Neuronal stem cell (in vitro differentiated cells): ENCODE measurements at regions not wholly inside any gene's neighbourhood (a gene's known extent, or its start where the extent isn't known, plus 50 kb on each side); places are given as distances from the start of the nearest gene placed in this dataset.

Source experiments
- DNase-seq: peaks from one replicate; pipeline ENCODE4 v3.0.0-alpha.2; 2013; ENCODE audit warnings: low spot score
- H2AFZ ChIP-seq: one replicate; pipeline ENCODE4 v1.6.1; 2013; ENCODE audit warnings: mild to moderate bottlenecking, low read length, inconsistent platforms
- H2AK5ac ChIP-seq: 2 replicates; pipeline ENCODE4 v1.6.1; 2013; ENCODE audit warnings: low read depth, mild to moderate bottlenecking, inconsistent platforms, low read length, moderate library complexity, mixed read lengths
- H2BK120ac ChIP-seq: 2 replicates; pipeline ENCODE4 v1.6.1; 2013; ENCODE audit warnings: low read depth, mild to moderate bottlenecking, inconsistent platforms, low read length, moderate library complexity, mixed read lengths
- H2BK12ac ChIP-seq: one replicate; pipeline ENCODE4 v1.6.1; 2013; ENCODE audit warnings: low read length, inconsistent platforms
- H2BK15ac ChIP-seq: 2 replicates; pipeline ENCODE4 v1.6.1; 2013; ENCODE audit warnings: mild to moderate bottlenecking, low read length, inconsistent platforms, mixed read lengths
- H2BK5ac ChIP-seq: one replicate; pipeline ENCODE4 v1.6.1; 2013; ENCODE audit warnings: inconsistent platforms, mild to moderate bottlenecking, low read length, moderate library complexity
- H3K14ac ChIP-seq: one replicate; pipeline ENCODE4 v1.6.1; 2013; ENCODE audit warnings: low read length, inconsistent platforms
- H3K18ac ChIP-seq: 2 replicates; pipeline ENCODE4 v1.6.1; 2013; ENCODE audit warnings: low read length, inconsistent platforms
- H3K23ac ChIP-seq: 2 replicates; pipeline ENCODE4 v1.6.1; 2013; ENCODE audit warnings: low read depth, mild to moderate bottlenecking, mixed read lengths, low read length, inconsistent platforms; ENCODE audit not compliant: poor library complexity
- H3K27ac ChIP-seq: replicated peaks from 3 replicates; pipeline ENCODE4 v1.5.1; 2013; ENCODE audit warnings: low read length, inconsistent platforms
- H3K27me3 ChIP-seq, 3 experiments: 2 replicates each; pipeline ENCODE4 v1.6.1; 2013; ENCODE audit warnings: low read length in 3 of 3, mild to moderate bottlenecking in 2 of 3, inconsistent platforms in 1 of 3, low read depth in 1 of 3, mixed read lengths in 1 of 3, moderate library complexity in 1 of 3; ENCODE audit not compliant: control insufficient read depth in 3 of 3, insufficient read depth in 3 of 3
- H3K36me3 ChIP-seq, 2 donors: replicated peaks in 1 of 2; 2 replicates each; pipeline ENCODE4 v1.6.1; 2013; ENCODE audit warnings: low read length in 2 of 2; ENCODE audit not compliant: control insufficient read depth in 2 of 2, insufficient read depth in 2 of 2
- H3K4ac ChIP-seq: 2 replicates; pipeline ENCODE4 v1.6.1; 2013; ENCODE audit warnings: inconsistent platforms, mild to moderate bottlenecking, low read length, moderate library complexity
- H3K4me1 ChIP-seq, 2 donors: 1 replicate in 1 of 2; 2 replicates in 1 of 2; pipeline ENCODE4 v1.6.1; 2013; ENCODE audit warnings: low read length in 2 of 2, low read depth in 1 of 2; ENCODE audit not compliant: control insufficient read depth in 2 of 2, insufficient read depth in 1 of 2
- H3K4me2 ChIP-seq: one replicate; pipeline ENCODE4 v1.6.1; 2013; ENCODE audit warnings: mild to moderate bottlenecking, low read length, inconsistent platforms; ENCODE audit not compliant: insufficient read depth, poor library complexity, severe bottlenecking
- H3K4me3 ChIP-seq, 2 donors: 2 replicates each; pipeline ENCODE4 v1.5.1; 2013; ENCODE audit warnings: low read length in 2 of 2, mild to moderate bottlenecking in 2 of 2, inconsistent platforms in 1 of 2, moderate library complexity in 1 of 2
- H3K79me1 ChIP-seq: one replicate; pipeline ENCODE4 v1.6.1; 2013; ENCODE audit warnings: low read depth, mild to moderate bottlenecking, inconsistent platforms, low read length, moderate library complexity
- H3K9ac ChIP-seq: one replicate; pipeline ENCODE4 v1.6.1; 2013; ENCODE audit warnings: mild to moderate bottlenecking, low read depth, low read length, inconsistent platforms; ENCODE audit not compliant: poor library complexity
- H3K9me3 ChIP-seq, 2 donors: replicated peaks in 1 of 2; 2 replicates each; pipeline versions ENCODE3 to v1.6.1; 2013; ENCODE audit warnings: low read length in 2 of 2, mild to moderate bottlenecking in 2 of 2, inconsistent platforms in 1 of 2, low read depth in 1 of 2, mixed read lengths in 1 of 2, moderate library complexity in 1 of 2; ENCODE audit not compliant: control insufficient read depth in 2 of 2, insufficient read depth in 1 of 2
- H4K8ac ChIP-seq: one replicate; pipeline ENCODE4 v1.6.1; 2013; ENCODE audit warnings: low read depth, mild to moderate bottlenecking, inconsistent platforms, low read length, moderate library complexity
- H4K91ac ChIP-seq: one replicate; pipeline ENCODE4 v1.6.1; 2013; ENCODE audit warnings: low read length, low read depth, mild to moderate bottlenecking, inconsistent platforms; ENCODE audit not compliant: poor library complexity
- WGBS, 2 donors: extraction: QIAGEN DNeasy Blood & Tissue Kit; methylation state at CpG; one replicate each; pipeline ENCODE4 v1.1.7; 2013; ENCODE audit warnings: missing lambda C conversion rate in 2 of 2, mixed read lengths in 1 of 2; ENCODE audit not compliant: insufficient read length in 2 of 2, insufficient replicate concordance in 1 of 2; ENCODE audit errors: extremely low coverage in 2 of 2; 5-methylcytosine and 5-hydroxymethylcytosine counted together

GRCh38 chr16:79361132-79361751 is 239.3 kb downstream of the MAF start:
- H4K91ac ChIP-seq, result no peak overlapping the region
- no peak overlapping the region for H3K4me2 ChIP-seq
- H2BK5ac ChIP-seq, result no peak overlapping the region
- no peak overlapping the region for H3K9ac ChIP-seq
- no peak for DNase-seq
- no CpG with 5 or more reads among the region's 6 CpGs for WGBS, 2 donors
- no peaks in the 10 kb centered on the region for H3K4me1 ChIP-seq
- no peak overlapping the region for H2BK12ac ChIP-seq
- H3K14ac ChIP-seq, result no peak overlapping the region
- no peak overlapping the region for H4K8ac ChIP-seq
- peaks cover 0 to 13% (median 0%) of the 10 kb centered on the region in 3 experiments for H3K27me3 ChIP-seq
- H3K18ac ChIP-seq, result no peak overlapping the region
- H3K4ac ChIP-seq, result no peak overlapping the region
- no peak overlapping the region for H2AFZ ChIP-seq
- H3K36me3 ChIP-seq, result no peaks in the 10 kb centered on the region
- no peaks in the 10 kb centered on the region for H3K79me1 ChIP-seq
- H3K27ac ChIP-seq, result no peak overlapping the region
- H3K23ac ChIP-seq, result no peak overlapping the region
- no peak overlapping the region for H2BK120ac ChIP-seq
- no peak overlapping the region for H2AK5ac ChIP-seq
- no peak overlapping the region for H3K4me3 ChIP-seq
- no peak overlapping the region for H2BK15ac ChIP-seq
- H3K9me3 ChIP-seq, result no peaks in the 10 kb centered on the region

GRCh38 chr16:79360267-79360666 is 240.3 kb downstream of the MAF start:
- H2BK120ac ChIP-seq, result no peak overlapping the region
- H3K9ac ChIP-seq, result no peak overlapping the region
- H3K4me2 ChIP-seq, result no peak overlapping the region
- no CpG with 5 or more reads among the region's 2 CpGs for WGBS, 2 donors
- no peak overlapping the region for H3K18ac ChIP-seq
- no peak overlapping the region for H2BK5ac ChIP-seq
- H3K36me3 ChIP-seq, result no peaks in the 10 kb centered on the region
- no peak overlapping the region for H2BK12ac ChIP-seq
- no peaks in the 10 kb centered on the region for H3K79me1 ChIP-seq
- no peak overlapping the region for H2AFZ ChIP-seq
- H3K27ac ChIP-seq, result no peak overlapping the region
- no peak overlapping the region for H4K91ac ChIP-seq
- no peak overlapping the region for H2AK5ac ChIP-seq
- H4K8ac ChIP-seq, result no peak overlapping the region
- H3K4me1 ChIP-seq, result no peaks in the 10 kb centered on the region
- peaks cover 0 to 17% (median 0%) of the 10 kb centered on the region in 3 experiments for H3K27me3 ChIP-seq
- DNase-seq, result no peak
- no peak overlapping the region for H3K23ac ChIP-seq
- H3K4me3 ChIP-seq, result no peak overlapping the region
- peaks cover 0 to 2% of the 10 kb centered on the region in 2 donors for H3K9me3 ChIP-seq
- H3K4ac ChIP-seq, result no peak overlapping the region
- no peak overlapping the region for H2BK15ac ChIP-seq
- H3K14ac ChIP-seq, result no peak overlapping the region

GRCh38 chr16:79359082-79359481 is 241.5 kb downstream of the MAF start:
- Histone ChIP-seq H2AFZ (no peak overlapping the region), H3K18ac (no peak overlapping the region), H3K9ac (no peak overlapping the region), H3K27me3 (peaks cover 0 to 17% (median 0%) of the 10 kb centered on the region in 3 experiments), H3K14ac (no peak overlapping the region), H2BK5ac (no peak overlapping the region), H3K79me1 (no peaks in the 10 kb centered on the region), H2AK5ac (no peak overlapping the region), H2BK12ac (no peak overlapping the region), H3K4ac (no peak overlapping the region), H2BK15ac (no peak overlapping the region), H3K9me3 (peaks cover 0 to 2% of the 10 kb centered on the region in 2 donors), H4K8ac (no peak overlapping the region), H4K91ac (no peak overlapping the region), H3K36me3 (no peaks in the 10 kb centered on the region), H2BK120ac (no peak overlapping the region), H3K23ac (no peak overlapping the region), H3K4me3 (no peak overlapping the region), H3K27ac (no peak overlapping the region), H3K4me1 (no peaks in the 10 kb centered on the region), H3K4me2 (no peak overlapping the region)
- no peak for DNase-seq
- no CpG with 5 or more reads among the region's 4 CpGs for whole genome bisulfite sequencing, 2 donors

GRCh38 chr16:79358188-79358587 is 242.3 kb downstream of the MAF start:
- no peak overlapping the region for H3K14ac ChIP-seq
- H3K9me3 ChIP-seq, result peaks cover 0 to 2% of the 10 kb centered on the region in 2 donors
- no peak overlapping the region for H3K9ac ChIP-seq
- H3K18ac ChIP-seq, result no peak overlapping the region
- no peak overlapping the region for H2BK120ac ChIP-seq
- peaks cover 0 to 8% (median 0%) of the 10 kb centered on the region in 3 experiments for H3K27me3 ChIP-seq
- no peak overlapping the region for H2BK5ac ChIP-seq
- no peaks in the 10 kb centered on the region for H3K4me1 ChIP-seq
- H3K27ac ChIP-seq, result no peak overlapping the region
- H2AK5ac ChIP-seq, result no peak overlapping the region
- H3K4ac ChIP-seq, result no peak overlapping the region
- no peak overlapping the region for H2BK15ac ChIP-seq
- H4K91ac ChIP-seq, result no peak overlapping the region
- H2AFZ ChIP-seq, result no peak overlapping the region
- no peaks in the 10 kb centered on the region for H3K79me1 ChIP-seq
- H3K4me3 ChIP-seq, result no peak overlapping the region
- no CpG with 5 or more reads among the region's 9 CpGs for WGBS, 2 donors
- H3K23ac ChIP-seq, result no peak overlapping the region
- H3K4me2 ChIP-seq, result no peak overlapping the region
- H3K36me3 ChIP-seq, result no peaks in the 10 kb centered on the region
- H2BK12ac ChIP-seq, result no peak overlapping the region
- no peak for DNase-seq
- no peak overlapping the region for H4K8ac ChIP-seq
